ENCODE measurements at regions not wholly inside any gene's neighbourhood (a gene's known extent, or its start where the extent isn't known, plus 50 kb on each side); places are given as distances from the start of the nearest gene placed in this dataset.

DNA sequence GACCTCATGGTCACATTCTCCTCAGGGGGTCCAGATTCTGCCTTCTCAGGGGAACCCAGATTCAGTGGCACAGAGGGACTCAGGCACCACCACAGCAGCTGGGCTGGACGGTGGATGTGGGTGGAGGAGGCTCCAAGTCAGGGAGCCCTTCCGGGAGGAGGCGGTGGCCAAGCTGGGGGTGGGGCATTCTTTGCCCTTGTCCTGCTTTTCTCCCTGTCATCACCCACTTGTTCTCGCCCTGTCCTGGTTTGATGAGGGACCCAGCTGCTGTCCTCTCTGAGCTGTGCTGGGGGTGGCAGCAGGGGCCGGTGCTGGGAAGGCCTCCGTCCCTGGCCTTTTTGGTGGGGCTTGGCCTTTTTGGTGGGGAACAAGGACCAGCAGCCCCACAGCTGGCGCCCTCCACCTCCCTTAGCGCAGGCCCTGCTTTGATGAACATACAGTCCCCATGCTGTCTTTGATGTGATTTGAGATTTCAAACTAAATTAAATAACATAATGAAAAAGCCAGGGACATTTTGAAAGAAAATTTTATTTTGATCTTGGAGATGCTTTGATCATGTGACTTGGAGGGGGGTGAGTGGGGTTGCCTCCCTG is 1168.2 kb downstream of the BRD1 start:
- TF ChIP-seq, protein P1, sequence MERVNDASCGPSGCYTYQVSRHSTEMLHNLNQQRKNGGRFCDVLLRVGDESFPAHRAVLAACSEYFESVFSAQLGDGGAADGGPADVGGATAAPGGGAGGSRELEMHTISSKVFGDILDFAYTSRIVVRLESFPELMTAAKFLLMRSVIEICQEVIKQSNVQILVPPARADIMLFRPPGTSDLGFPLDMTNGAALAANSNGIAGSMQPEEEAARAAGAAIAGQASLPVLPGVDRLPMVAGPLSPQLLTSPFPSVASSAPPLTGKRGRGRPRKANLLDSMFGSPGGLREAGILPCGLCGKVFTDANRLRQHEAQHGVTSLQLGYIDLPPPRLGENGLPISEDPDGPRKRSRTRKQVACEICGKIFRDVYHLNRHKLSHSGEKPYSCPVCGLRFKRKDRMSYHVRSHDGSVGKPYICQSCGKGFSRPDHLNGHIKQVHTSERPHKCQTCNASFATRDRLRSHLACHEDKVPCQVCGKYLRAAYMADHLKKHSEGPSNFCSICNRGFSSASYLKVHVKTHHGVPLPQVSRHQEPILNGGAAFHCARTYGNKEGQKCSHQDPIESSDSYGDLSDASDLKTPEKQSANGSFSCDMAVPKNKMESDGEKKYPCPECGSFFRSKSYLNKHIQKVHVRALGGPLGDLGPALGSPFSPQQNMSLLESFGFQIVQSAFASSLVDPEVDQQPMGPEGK (CRISPR knock-in tag; IDR thresholded peaks at IDR 0.05; ENCODE audit: borderline replicate concordance), result no peak
- no peak for TF ChIP-seq ARNTL (CRISPR knock-in tag; IDR thresholded peaks at IDR 0.05; ENCODE audit: borderline replicate concordance, low read depth)
- TF ChIP-seq SNAI2 (CRISPR knock-in tag; IDR thresholded peaks at IDR 0.05), result no peak
- TF ChIP-seq CSDC2 (CRISPR knock-in tag; IDR thresholded peaks at IDR 0.05), result no peak
- TF ChIP-seq, protein P2, sequence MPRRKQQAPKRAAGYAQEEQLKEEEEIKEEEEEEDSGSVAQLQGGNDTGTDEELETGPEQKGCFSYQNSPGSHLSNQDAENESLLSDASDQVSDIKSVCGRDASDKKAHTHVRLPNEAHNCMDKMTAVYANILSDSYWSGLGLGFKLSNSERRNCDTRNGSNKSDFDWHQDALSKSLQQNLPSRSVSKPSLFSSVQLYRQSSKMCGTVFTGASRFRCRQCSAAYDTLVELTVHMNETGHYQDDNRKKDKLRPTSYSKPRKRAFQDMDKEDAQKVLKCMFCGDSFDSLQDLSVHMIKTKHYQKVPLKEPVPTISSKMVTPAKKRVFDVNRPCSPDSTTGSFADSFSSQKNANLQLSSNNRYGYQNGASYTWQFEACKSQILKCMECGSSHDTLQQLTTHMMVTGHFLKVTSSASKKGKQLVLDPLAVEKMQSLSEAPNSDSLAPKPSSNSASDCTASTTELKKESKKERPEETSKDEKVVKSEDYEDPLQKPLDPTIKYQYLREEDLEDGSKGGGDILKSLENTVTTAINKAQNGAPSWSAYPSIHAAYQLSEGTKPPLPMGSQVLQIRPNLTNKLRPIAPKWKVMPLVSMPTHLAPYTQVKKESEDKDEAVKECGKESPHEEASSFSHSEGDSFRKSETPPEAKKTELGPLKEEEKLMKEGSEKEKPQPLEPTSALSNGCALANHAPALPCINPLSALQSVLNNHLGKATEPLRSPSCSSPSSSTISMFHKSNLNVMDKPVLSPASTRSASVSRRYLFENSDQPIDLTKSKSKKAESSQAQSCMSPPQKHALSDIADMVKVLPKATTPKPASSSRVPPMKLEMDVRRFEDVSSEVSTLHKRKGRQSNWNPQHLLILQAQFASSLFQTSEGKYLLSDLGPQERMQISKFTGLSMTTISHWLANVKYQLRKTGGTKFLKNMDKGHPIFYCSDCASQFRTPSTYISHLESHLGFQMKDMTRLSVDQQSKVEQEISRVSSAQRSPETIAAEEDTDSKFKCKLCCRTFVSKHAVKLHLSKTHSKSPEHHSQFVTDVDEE (CRISPR knock-in tag; IDR thresholded peaks at IDR 0.05), result no peak
- no peak for TF ChIP-seq ISL1 (CRISPR knock-in tag; IDR thresholded peaks at IDR 0.05)
- TF ChIP-seq, protein P3, sequence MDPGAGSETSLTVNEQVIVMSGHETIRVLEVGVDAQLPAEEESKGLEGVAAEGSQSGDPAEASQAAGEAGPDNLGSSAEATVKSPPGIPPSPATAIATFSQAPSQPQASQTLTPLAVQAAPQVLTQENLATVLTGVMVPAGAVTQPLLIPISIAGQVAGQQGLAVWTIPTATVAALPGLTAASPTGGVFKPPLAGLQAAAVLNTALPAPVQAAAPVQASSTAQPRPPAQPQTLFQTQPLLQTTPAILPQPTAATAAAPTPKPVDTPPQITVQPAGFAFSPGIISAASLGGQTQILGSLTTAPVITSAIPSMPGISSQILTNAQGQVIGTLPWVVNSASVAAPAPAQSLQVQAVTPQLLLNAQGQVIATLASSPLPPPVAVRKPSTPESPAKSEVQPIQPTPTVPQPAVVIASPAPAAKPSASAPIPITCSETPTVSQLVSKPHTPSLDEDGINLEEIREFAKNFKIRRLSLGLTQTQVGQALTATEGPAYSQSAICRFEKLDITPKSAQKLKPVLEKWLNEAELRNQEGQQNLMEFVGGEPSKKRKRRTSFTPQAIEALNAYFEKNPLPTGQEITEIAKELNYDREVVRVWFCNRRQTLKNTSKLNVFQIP (CRISPR knock-in tag; IDR thresholded peaks at IDR 0.05; ENCODE audit: borderline replicate concordance, low read depth), result no peak
- no peak for TF ChIP-seq ZFP3 (CRISPR knock-in tag; IDR thresholded peaks at IDR 0.05)
- no peak for TF ChIP-seq TOX (CRISPR knock-in tag; IDR thresholded peaks at IDR 0.05; ENCODE audit: borderline replicate concordance)
- no peak for TF ChIP-seq ZFP30 (CRISPR knock-in tag; IDR thresholded peaks at IDR 0.05)
- TF ChIP-seq TCF4 (CRISPR knock-in tag; IDR thresholded peaks at IDR 0.05; ENCODE audit: borderline replicate concordance), result no peak

All from SK-N-SH treated with all-trans-retinoic acid at 6 μM for 48 hours (cell line).